Left lung (tissue), 4 donors: ENCODE measurements at regions not wholly inside any gene's neighbourhood (a gene's known extent, or its start where the extent isn't known, plus 50 kb on each side); places are given as distances from the start of the nearest gene placed in this dataset.

Experiments
- ATAC-seq: fragments of 200-7000 bp; cut with Tn5 transposase; one replicate; pipeline ENCODE4 v1.9.1; 2020; ENCODE audit warnings: moderate library complexity
- DNase-seq, 4 donors: peaks; one replicate each; pipeline ENCODE4 v3.0.0-alpha.2; 2013 to 2020
- H3K27ac ChIP-seq, 2 donors: fragments of 200-600 bp; sonication (generic) in 1 of 2; one replicate each; pipeline versions ENCODE4 v1.5.0 to v1.8.0; 2020 to 2021
- H3K27me3 ChIP-seq, 2 donors: fragments of 200-600 bp; sonication (generic) in 1 of 2; one replicate each; pipeline versions ENCODE4 v1.5.0 to v1.8.0; 2020 to 2021
- H3K36me3 ChIP-seq, 2 donors: fragments of 200-600 bp; sonication (generic) in 1 of 2; one replicate each; pipeline versions ENCODE4 v1.5.0 to v1.8.0; 2020 to 2021
- H3K4me1 ChIP-seq, 2 donors: fragments of 200-600 bp; one replicate each; pipeline ENCODE4 v1.8.0; 2021
- H3K4me3 ChIP-seq, 2 donors: fragments of 200-600 bp; sonication (generic) in 1 of 2; one replicate each; pipeline versions ENCODE4 v1.5.0 to v1.8.0; 2020 to 2021; ENCODE audit warnings: mild to moderate bottlenecking in 1 of 2
- H3K9me3 ChIP-seq, 2 donors: fragments of 200-600 bp; sonication (generic) in 1 of 2; one replicate each; pipeline versions ENCODE4 v1.5.0 to v1.8.0; 2020 to 2021
- CTCF ChIP-seq, 2 donors: fragments of 200-600 bp; sonication (generic) in 1 of 2; IDR thresholded peaks; one replicate each; pipeline versions ENCODE4 v1.5.0 to v1.8.0; 2021; ENCODE audit warnings: antibody characterized with exemption in 2 of 2
- intact Hi-C, 2 donors: fragments of 100-400 bp; cut with DNase I; formaldehyde crosslinking; loops; one replicate each; pipeline versions ENCODE4 v1.11.2 to v1.14.2; 2022
- donor health status: DM: no; HTN: yes; CAD: no.
- donor health status: DM: no; HTN: no; CAD: no.

- TF ChIP-seq CTCF (IDR thresholded peaks at IDR 0.05): no peak
- Histone ChIP-seq H3K4me1 (no peaks in the 10 kb centered on the region), H3K27ac (no peak overlapping the region), H3K9me3 (no peaks in the 10 kb centered on the region), H3K36me3 (no peaks in the 10 kb centered on the region), H3K27me3 (no peaks in the 10 kb centered on the region), H3K4me3 (no peak overlapping the region)
- intact Hi-C loops: no loop called here
- ATAC-seq (no peak), DNase-seq (no peak)
Measured at GRCh38 chr16:65760874-65761273, 605.6 kb upstream of the CDH5 start.

- Histone ChIP-seq H3K4me3 (no peak overlapping the region), H3K4me1 (no peaks in the 10 kb centered on the region), H3K9me3 (no peaks in the 10 kb centered on the region), H3K27ac (no peak overlapping the region), H3K27me3 (no peaks in the 10 kb centered on the region), H3K36me3 (no peaks in the 10 kb centered on the region)
- intact Hi-C loops: no loop called here
- no peak for DNase-seq
- no peak for ATAC-seq
- no peak for TF ChIP-seq CTCF (IDR thresholded peaks at IDR 0.05)
Measured at GRCh38 chr16:65758620-65759019, 607.9 kb upstream of the CDH5 start.

GRCh38 chr16:65757064-65757463, 609.4 kb upstream of the CDH5 start:
- no peaks in the 10 kb centered on the region for H3K36me3 ChIP-seq
- TF ChIP-seq CTCF (IDR thresholded peaks at IDR 0.05): no peak
- intact Hi-C loops: no loop called here
- H3K27ac ChIP-seq: no peak overlapping the region
- H3K9me3 ChIP-seq: no peaks in the 10 kb centered on the region
- ATAC-seq (no peak), DNase-seq (no peak)
- H3K27me3 ChIP-seq: no peaks in the 10 kb centered on the region
- H3K4me1 ChIP-seq: no peaks in the 10 kb centered on the region
- H3K4me3 ChIP-seq: no peak overlapping the region

- ATAC-seq (no peak), DNase-seq (no peak)
- no peak overlapping the region for H3K4me3 ChIP-seq
- H3K27me3 ChIP-seq: no peaks in the 10 kb centered on the region
- intact Hi-C loops: no loop called here
- no peaks in the 10 kb centered on the region for H3K4me1 ChIP-seq
- H3K9me3 ChIP-seq: no peaks in the 10 kb centered on the region
- H3K36me3 ChIP-seq: no peaks in the 10 kb centered on the region
- TF ChIP-seq CTCF (IDR thresholded peaks at IDR 0.05): no peak
- H3K27ac ChIP-seq: no peak overlapping the region
Measured at GRCh38 chr16:65756163-65756562, 610.3 kb upstream of the CDH5 start.

- Histone ChIP-seq H3K4me1 (no peaks in the 10 kb centered on the region), H3K36me3 (no peaks in the 10 kb centered on the region), H3K9me3 (no peaks in the 10 kb centered on the region), H3K27ac (peak overlapping the region in 1 of 2 donors; percentile 47), H3K27me3 (no peaks in the 10 kb centered on the region), H3K4me3 (no peak overlapping the region)
- DNase-seq (peak in 1 of 4 donors; percentile 50), ATAC-seq (peak; percentile 15)
- intact Hi-C loops: no loop called here
- TF ChIP-seq CTCF (IDR thresholded peaks at IDR 0.05): no peak
Measured at GRCh38 chr16:65754820-65755691, 611.4 kb upstream of the CDH5 start.
